HL-60 (cell line): ENCODE measurements at regions not wholly inside any gene's neighbourhood (a gene's known extent, or its start where the extent isn't known, plus 50 kb on each side); places are given as distances from the start of the nearest gene placed in this dataset.

Source experiments
- CTCF ChIP-seq: IDR thresholded peaks from one replicate; pipeline ENCODE4 v1.5.1; 2011; ENCODE audit warnings: low read length, control low read depth, inconsistent platforms; ENCODE audit not compliant: insufficient read depth
- REST ChIP-seq: IDR thresholded peaks from 2 replicates; pipeline ENCODE4 v1.6.1; 2012; ENCODE audit warnings: low read depth; ENCODE audit not compliant: insufficient replicate concordance

GRCh38 chr7:53812135-53812534 lies 730.0 kb upstream of the VSTM2A start:
- TF ChIP-seq CTCF, result no peak
- TF ChIP-seq REST, result no peak
